ENCODE measurements at regions not wholly inside any gene's neighbourhood (a gene's known extent, or its start where the extent isn't known, plus 50 kb on each side); places are given as distances from the start of the nearest gene placed in this dataset.
"Not testable (repeated sequence)": the region's sequence is repeated elsewhere in the genome, so short reads cannot be mapped to it uniquely, and the experiment has no call there.

DNA sequence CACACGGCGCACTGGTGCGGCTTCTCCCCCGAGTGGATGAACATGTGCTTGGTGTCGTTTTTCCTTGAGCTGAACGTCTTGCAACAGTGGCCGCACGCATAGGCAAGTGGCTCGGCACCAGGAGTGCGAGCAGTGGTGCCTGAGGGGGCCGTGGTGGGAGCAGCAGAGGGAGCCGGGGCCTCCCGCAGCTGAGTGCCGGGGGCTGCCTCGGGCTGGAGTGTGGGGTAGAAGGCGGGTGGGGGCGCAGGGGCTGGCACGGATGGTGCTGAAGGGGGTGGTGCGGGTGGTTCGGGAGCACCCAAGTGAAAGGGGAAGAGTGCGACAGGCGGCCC, 88.6 kb downstream of the LIMS3 start:
- TF ChIP-seq, protein P1, sequence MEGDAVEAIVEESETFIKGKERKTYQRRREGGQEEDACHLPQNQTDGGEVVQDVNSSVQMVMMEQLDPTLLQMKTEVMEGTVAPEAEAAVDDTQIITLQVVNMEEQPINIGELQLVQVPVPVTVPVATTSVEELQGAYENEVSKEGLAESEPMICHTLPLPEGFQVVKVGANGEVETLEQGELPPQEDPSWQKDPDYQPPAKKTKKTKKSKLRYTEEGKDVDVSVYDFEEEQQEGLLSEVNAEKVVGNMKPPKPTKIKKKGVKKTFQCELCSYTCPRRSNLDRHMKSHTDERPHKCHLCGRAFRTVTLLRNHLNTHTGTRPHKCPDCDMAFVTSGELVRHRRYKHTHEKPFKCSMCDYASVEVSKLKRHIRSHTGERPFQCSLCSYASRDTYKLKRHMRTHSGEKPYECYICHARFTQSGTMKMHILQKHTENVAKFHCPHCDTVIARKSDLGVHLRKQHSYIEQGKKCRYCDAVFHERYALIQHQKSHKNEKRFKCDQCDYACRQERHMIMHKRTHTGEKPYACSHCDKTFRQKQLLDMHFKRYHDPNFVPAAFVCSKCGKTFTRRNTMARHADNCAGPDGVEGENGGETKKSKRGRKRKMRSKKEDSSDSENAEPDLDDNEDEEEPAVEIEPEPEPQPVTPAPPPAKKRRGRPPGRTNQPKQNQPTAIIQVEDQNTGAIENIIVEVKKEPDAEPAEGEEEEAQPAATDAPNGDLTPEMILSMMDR (IDR thresholded peaks at IDR 0.05) = not testable (repeated sequence)
- TF ChIP-seq POLR2A (IDR thresholded peaks at IDR 0.05) = not testable (repeated sequence)

Measured in ovary (tissue), 3 donors.